ENCODE measurements at regions not wholly inside any gene's neighbourhood (a gene's known extent, or its start where the extent isn't known, plus 50 kb on each side); places are given as distances from the start of the nearest gene placed in this dataset.

- DNase-seq (ENCODE audit: low read depth): no peak
These were observed 147.2 kb upstream of the ETS2 start for GRCh38 chr21:38658511-38658910.

DNA sequence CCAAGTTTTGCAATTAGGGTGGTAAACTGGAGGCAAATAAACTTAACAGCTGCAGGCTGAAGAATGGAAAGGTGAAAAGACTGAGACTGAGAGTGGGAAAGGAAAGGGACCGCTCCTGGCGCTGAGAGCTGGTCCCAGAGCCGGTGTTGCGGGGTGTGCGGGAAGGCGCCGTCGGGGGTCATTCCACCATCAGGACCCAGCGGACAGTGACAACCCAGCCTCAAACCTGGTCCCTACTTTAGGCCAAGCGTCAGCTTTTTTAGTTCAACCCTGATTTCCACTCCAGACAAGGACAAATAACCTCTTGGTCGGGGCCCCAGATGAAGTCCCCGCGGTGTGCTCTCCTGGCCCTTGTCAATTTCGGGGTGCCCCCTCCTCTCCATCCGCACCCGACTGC, 145.8 kb upstream of the ETS2 start:
- no peak for DNase-seq (ENCODE audit: low read depth)

DNA sequence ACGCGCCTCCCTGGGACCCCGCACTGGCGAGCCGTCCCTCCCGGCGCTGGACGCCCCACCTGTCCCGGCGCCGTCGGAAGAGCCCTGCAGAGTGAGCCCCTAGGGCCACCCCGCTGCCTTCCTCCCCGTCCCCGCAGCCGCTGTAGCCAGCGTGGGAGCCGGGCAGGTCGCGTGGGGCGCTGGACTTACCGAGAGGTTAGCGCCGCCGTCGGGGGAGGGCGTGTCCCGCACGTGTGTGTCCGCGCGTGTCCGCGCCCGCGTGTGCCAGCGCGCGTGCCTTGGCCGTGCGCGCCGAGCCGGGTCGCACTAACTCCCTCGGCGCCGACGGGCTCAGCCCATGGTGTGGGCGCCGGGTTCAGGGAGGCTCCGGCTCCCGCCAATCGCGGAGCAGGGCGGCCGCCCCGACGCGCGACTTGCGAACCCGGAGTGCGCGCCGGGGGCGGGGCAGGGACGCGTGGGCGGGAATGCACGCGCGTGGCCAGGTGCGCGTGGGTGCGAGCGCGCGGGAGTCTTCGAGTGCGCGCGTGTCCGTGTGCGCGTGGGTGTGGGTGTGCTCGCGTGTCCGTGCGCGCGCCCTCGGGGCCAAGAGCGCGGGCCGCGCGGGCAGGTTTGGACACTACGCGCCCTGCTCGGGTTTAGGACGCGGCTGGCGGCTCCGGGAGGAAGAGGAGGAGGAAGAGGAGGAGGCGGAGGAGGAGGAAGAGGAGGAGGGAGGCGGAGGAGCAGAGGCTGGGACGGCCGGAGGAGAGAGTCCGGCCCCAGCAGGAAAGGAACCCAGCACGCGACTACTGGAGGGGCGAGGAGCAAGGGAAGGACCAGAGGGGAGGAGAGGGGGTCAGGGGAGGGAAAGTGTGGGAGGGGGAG, 145.2 kb upstream of the ETS2 start:
- DNase-seq (ENCODE audit: low read depth): peak; percentile 61

DNA sequence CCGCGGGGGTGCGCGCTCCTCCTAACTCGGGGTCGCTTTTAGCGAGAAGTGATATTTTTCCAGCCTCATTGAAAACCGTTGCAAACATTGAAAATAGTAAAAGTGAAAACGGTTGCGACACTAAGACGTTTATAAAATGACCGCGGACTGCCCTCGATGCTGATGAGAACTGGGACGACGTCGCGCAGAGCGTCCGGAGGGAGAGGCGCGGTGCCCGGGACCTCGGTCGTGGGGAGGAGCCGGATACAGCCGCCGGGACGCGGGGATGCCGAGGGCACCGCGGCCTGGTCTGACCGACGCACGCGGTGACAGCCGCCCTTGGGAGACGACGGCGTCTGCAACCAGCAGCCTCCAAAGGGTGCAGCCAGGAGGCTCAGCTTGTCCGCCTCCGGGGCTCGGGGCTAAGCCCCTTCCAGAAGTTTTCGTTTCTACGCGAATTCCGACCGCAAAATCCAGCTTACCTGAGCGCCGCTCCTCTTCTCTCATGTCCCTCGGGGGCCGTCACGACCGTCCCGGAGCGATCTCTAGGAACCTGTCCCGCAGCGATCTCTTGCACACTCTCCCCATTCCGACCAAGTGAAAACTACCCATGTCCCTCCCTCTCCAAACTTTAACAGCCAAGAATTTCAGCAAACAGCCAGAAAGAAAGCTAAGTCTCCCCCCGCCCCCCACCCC, 144.4 kb upstream of the ETS2 start:
- peak; percentile 71 for DNase-seq (ENCODE audit: low read depth)

DNA sequence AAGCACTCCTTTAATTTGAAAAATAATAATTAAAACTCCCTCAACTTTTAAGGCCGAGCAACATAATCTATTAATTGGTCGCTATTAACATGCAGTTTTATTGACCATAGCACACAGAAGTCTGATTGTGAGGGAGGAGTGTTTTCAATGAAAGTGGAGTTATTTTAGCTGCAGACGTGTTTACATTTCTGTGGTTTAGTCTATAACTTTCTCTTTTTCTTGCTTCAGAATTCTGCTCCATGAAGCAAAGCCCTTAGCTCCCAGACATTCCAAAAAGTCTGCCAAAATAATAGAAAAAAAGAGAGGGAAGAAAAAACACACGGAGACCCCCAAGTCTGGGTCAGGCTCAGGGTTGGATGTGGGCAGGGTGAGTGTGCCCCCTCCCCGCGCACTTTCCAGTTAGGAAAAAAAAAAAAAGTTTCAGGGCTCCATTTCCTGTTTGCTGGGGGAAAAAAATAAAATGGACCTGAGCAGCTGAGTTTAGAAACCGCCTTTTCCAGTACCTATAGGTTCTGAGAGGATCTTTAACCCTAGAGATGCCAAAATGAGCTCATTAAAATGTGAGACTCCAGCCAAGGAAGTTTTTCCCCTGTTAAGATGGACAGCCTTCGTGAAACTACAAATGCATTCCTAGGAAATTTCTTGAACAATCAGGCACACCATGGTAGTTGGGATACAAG, 143.7 kb upstream of the ETS2 start:
- DNase-seq (ENCODE audit: low read depth): peak; percentile 24

DNA sequence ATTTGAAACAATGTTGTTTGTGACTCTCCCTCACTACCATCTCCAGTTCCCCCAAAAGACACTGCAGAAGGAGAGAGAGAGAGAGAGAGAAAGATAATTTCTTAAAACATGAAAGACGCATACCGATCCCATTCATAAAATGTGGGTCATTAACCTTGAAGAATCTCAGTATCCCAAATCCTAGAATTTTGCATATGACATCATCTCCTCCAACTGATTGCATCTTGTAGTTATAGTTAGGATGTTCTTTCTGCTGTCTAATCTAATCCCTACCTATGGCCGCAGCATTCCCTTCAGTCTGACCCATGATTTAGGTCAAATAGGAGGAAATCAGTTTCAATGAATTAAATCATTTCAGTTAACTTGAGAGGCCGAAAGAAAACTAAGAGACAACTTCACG, 142.4 kb upstream of the ETS2 start:
- DNase-seq (ENCODE audit: low read depth): no peak

DNA sequence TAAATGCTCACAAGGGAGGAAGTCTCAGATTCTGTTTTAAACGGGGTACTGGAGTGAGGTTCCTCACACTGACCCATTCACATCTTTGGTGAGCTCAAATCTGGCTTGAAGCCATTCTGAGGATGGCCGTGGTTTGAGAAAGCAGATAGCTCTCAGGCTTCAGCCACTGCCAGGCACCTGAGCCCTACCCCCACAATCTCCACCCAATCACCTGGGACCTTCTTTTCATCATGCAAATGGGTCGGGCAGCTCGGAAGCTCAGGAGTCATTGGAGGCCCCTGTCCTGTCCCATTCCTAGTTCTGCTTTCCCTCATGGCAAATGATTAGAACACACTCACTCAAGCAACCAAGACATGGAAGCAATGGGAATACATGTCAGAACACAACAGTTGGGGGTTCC, 141.4 kb upstream of the ETS2 start:
- DNase-seq (ENCODE audit: low read depth): no peak

- no peak for DNase-seq (ENCODE audit: low read depth)
These were observed 140.9 kb upstream of the ETS2 start for GRCh38 chr21:38664841-38665240.

- DNase-seq (ENCODE audit: low read depth): no peak
These were observed 138.3 kb upstream of the ETS2 start for GRCh38 chr21:38667291-38667870.

DNA sequence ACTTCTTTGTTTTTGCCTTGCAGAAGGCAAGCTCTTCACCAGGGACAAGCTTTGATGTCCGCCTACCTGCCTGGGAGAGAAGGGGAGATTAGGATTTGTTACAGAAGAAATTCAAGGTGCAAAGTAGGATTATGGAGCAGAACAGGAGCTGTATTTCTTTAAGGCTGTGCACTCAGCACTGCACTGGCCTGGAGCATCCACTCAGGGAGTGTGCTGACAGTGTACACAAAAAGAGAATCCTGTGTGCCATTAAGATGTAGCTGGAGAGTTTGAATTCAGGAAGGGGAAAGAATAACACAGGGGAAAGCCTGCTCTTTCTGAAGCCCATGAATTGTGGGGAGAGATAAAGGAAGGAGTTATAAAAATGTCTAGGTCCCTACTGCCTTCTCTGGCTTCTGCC, 137.7 kb upstream of the ETS2 start:
- no peak for DNase-seq (ENCODE audit: low read depth)

GRCh38 chr21:38668541-38668940, 137.2 kb upstream of the ETS2 start:
- DNase-seq (ENCODE audit: low read depth): no peak

- DNase-seq (ENCODE audit: low read depth): peak; percentile 23
These were observed 136.5 kb upstream of the ETS2 start for GRCh38 chr21:38669186-38669585.

DNA sequence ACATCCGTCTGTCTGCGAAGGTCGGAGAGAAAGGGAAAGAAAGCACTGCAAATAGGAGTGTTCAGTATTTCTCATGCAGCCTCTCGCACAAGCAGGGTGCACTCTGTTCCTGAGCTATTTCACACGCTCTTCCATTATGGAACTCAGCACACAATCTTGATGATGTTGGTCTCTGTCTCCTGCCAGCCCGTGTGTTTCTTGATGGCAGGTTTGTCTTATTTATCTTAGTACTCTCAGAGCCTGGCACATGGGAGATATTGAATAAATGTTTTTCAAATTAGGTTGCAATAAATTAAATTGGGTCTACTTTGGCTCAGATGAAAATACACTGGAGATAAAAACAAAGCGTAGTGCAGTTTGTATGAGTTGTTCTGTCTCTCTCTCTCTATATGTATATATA, 134.9 kb upstream of the ETS2 start:
- no peak for DNase-seq (ENCODE audit: low read depth)

- no peak for DNase-seq (ENCODE audit: low read depth)
These were observed 134.0 kb upstream of the ETS2 start for GRCh38 chr21:38671773-38672172.

GRCh38 chr21:38675182-38675824, 130.4 kb upstream of the ETS2 start:
- no peak for DNase-seq (ENCODE audit: low read depth)

GRCh38 chr21:38678827-38679226, 126.9 kb upstream of the ETS2 start:
- no peak for DNase-seq (ENCODE audit: low read depth)

GRCh38 chr21:38679534-38679933, 126.2 kb upstream of the ETS2 start:
- DNase-seq (ENCODE audit: low read depth): peak; percentile 50

DNA sequence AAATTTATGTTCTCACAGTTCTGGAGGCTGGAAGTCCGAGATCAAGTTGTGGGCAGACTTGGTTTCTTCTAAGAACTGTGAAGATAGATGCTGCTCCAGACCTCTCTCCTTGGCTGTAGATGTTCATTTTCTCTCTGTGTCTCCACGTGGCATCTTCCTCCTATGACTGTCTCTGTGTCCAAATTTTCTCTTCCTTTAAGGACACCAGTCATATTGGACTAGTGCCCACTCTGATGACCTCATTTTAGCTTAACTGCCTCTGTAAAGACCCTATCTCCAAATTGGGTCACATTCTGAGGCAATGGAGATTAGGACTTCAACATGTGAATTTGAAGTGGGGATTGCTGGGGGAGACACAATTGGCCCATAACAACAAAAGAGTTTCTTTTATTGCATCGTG, 125.3 kb upstream of the ETS2 start:
- DNase-seq (ENCODE audit: low read depth): peak; percentile 17

DNA sequence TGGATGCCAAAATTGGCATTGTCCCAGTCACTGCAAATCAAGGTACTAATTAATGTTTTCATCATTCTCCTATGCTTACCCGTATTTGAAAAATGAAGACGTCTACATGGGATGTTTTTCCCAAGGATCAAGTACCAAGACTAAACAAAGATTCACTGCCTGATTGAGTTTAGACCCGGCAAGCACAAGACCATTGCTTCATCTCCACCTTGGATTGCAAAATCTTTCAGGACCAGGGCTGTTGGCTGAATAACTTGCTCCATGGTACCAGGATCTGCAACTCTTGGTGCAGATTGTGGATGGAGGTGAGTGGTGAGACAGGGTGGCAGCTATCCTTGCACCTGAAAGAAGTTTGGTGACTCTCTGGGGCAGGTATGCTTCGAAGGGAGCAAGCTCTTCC, 122.5 kb upstream of the ETS2 start:
- DNase-seq (ENCODE audit: low read depth): no peak

- DNase-seq (ENCODE audit: low read depth): no peak
These were observed 117.7 kb upstream of the ETS2 start for GRCh38 chr21:38688068-38688467.

- DNase-seq (ENCODE audit: low read depth): no peak
These were observed 114.1 kb upstream of the ETS2 start for GRCh38 chr21:38691631-38692030.

DNA sequence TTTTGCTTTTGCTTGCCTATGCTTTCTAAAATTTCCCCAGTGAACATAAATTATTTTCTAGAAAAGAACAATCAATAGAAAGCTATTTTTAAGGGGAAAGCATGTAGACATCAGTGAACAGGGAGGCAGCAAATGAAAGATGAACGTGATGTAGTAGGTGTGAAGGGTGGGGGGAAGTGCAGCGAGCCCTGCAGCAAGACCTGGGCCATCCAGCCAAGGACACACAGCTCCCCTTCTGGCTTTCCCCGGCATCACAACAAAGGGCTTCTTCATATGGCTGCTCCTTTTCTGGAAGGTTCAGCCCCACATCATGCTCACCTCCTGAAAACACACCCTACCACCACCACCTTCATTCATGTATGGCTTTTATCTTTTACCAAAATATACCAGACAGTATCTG, 109.2 kb upstream of the ETS2 start:
- DNase-seq (ENCODE audit: low read depth): no peak

All from Daoy (cell line).